Type B pancreatic cell (in vitro differentiated cells): ENCODE measurements at regions not wholly inside any gene's neighbourhood (a gene's known extent, or its start where the extent isn't known, plus 50 kb on each side); places are given as distances from the start of the nearest gene placed in this dataset.

Source experiments
- DNase-seq: peaks from one replicate; pipeline ENCODE4 v3.0.0; 2021; ENCODE audit warnings: mixed read lengths; ENCODE audit not compliant: unreplicated experiment; ENCODE audit errors: extremely low spot score
- H3K27ac Mint-ChIP-seq: 2 replicates; pipeline ENCODE4 v1.8.0; 2021; ENCODE audit warnings: mild to moderate bottlenecking, mixed read lengths
- H3K27me3 Mint-ChIP-seq: 2 replicates; pipeline ENCODE4 v1.8.0; 2021; ENCODE audit warnings: mixed read lengths
- H3K36me3 Mint-ChIP-seq: 2 replicates; pipeline ENCODE4 v1.8.0; 2021; ENCODE audit warnings: mixed read lengths
- H3K4me1 Mint-ChIP-seq: one replicate; pipeline ENCODE4 v1.8.0; 2021; ENCODE audit warnings: mixed read lengths; ENCODE audit not compliant: unreplicated experiment
- H3K4me3 Mint-ChIP-seq: 2 replicates; pipeline ENCODE4 v1.8.0; 2021; ENCODE audit warnings: mild to moderate bottlenecking, mixed read lengths
- H3K9me3 Mint-ChIP-seq: 2 replicates; pipeline ENCODE4 v1.8.0; 2021; ENCODE audit warnings: mixed read lengths
- CTCF ChIP-seq: fragments of 200-600 bp; sonication (generic); conservative IDR thresholded peaks from 2 replicates; pipeline ENCODE4 v1.5.0; 2021; ENCODE audit warnings: antibody characterized with exemption, mild to moderate bottlenecking

GRCh38 chr6:82441047-82441855 is 77.6 kb downstream of the TPBG start:
- H3K4me3 Mint-ChIP-seq: no peak overlapping the region
- no peaks in the 10 kb centered on the region for H3K27me3 Mint-ChIP-seq

GRCh38 chr6:82442061-82442719 is 78.6 kb downstream of the TPBG start:
- no peak for TF ChIP-seq CTCF

More at GRCh38 chr6:82441047-82441855, 77.6 kb downstream of the TPBG start:
- Mint-ChIP-seq H3K9me3 (no peaks in the 10 kb centered on the region), H3K27ac (no peak overlapping the region), H3K4me1 (peaks cover 6% of the 10 kb centered on the region), H3K36me3 (no peaks in the 10 kb centered on the region)
- TF ChIP-seq CTCF: no peak
- DNase-seq: no peak

GRCh38 chr6:82458147-82458546 is 94.5 kb downstream of the TPBG start:
- no peaks in the 10 kb centered on the region for H3K4me1 Mint-ChIP-seq
- H3K36me3 Mint-ChIP-seq: peaks cover 3% of the 10 kb centered on the region
- no peak overlapping the region for H3K4me3 Mint-ChIP-seq
- H3K27me3 Mint-ChIP-seq: no peaks in the 10 kb centered on the region
- peaks cover 6% of the 10 kb centered on the region for H3K9me3 Mint-ChIP-seq
- no peak overlapping the region for H3K27ac Mint-ChIP-seq
- TF ChIP-seq CTCF: no peak
- DNase-seq: no peak

More at GRCh38 chr6:82442061-82442719, 78.6 kb downstream of the TPBG start:
- Mint-ChIP-seq H3K4me1 (peaks cover 6% of the 10 kb centered on the region), H3K9me3 (no peaks in the 10 kb centered on the region), H3K36me3 (no peaks in the 10 kb centered on the region), H3K27ac (no peak overlapping the region), H3K4me3 (no peak overlapping the region), H3K27me3 (no peaks in the 10 kb centered on the region)
- no peak for DNase-seq

GRCh38 chr6:82458705-82459104 is 95.1 kb downstream of the TPBG start:
- H3K9me3 Mint-ChIP-seq: peaks cover 6% of the 10 kb centered on the region
- H3K27me3 Mint-ChIP-seq: no peaks in the 10 kb centered on the region
- no peaks in the 10 kb centered on the region for H3K4me1 Mint-ChIP-seq
- no peak for DNase-seq
- no peak for TF ChIP-seq CTCF
- H3K27ac Mint-ChIP-seq: no peak overlapping the region
- H3K4me3 Mint-ChIP-seq: no peak overlapping the region
- H3K36me3 Mint-ChIP-seq: peaks cover 3% of the 10 kb centered on the region

- H3K27ac Mint-ChIP-seq: no peak overlapping the region
- no peaks in the 10 kb centered on the region for H3K36me3 Mint-ChIP-seq
- H3K27me3 Mint-ChIP-seq: no peaks in the 10 kb centered on the region
- no peak overlapping the region for H3K4me3 Mint-ChIP-seq
- no peak for DNase-seq
- no peaks in the 10 kb centered on the region for H3K4me1 Mint-ChIP-seq
- H3K9me3 Mint-ChIP-seq: peaks cover 6% of the 10 kb centered on the region
- no peak for TF ChIP-seq CTCF
These were observed 97.9 kb downstream of the TPBG start for GRCh38 chr6:82461536-82461935.
